ENCODE measurements at regions not wholly inside any gene's neighbourhood (a gene's known extent, or its start where the extent isn't known, plus 50 kb on each side); places are given as distances from the start of the nearest gene placed in this dataset.
A peak's percentile ranks its signal among the peaks of the same experiment; 100 is the strongest.

DNA sequence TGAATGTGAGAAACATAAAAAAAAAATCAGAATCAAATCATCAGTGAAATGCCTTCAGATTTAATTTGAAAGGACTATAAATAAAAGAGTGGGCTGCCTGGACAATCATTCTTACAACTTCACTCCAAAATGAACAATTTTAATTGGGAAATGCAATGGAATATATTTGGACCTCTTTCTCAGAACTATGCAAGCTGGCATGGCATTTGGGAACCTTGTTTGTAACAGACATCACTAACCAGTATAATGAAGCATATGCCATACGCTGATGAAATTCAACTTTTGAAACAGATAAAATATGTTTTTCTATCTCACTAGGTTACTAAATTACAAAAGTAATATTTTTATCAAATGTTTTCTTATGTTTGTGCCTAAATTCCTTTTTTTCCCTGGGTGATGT, 64.2 kb upstream of the FAM216B start:
- TF ChIP-seq NFIC (IDR thresholded peaks at IDR 0.05), result no peak
- no peak for TF ChIP-seq CEBPB (IDR thresholded peaks at IDR 0.05)
- TF ChIP-seq, protein P1, sequence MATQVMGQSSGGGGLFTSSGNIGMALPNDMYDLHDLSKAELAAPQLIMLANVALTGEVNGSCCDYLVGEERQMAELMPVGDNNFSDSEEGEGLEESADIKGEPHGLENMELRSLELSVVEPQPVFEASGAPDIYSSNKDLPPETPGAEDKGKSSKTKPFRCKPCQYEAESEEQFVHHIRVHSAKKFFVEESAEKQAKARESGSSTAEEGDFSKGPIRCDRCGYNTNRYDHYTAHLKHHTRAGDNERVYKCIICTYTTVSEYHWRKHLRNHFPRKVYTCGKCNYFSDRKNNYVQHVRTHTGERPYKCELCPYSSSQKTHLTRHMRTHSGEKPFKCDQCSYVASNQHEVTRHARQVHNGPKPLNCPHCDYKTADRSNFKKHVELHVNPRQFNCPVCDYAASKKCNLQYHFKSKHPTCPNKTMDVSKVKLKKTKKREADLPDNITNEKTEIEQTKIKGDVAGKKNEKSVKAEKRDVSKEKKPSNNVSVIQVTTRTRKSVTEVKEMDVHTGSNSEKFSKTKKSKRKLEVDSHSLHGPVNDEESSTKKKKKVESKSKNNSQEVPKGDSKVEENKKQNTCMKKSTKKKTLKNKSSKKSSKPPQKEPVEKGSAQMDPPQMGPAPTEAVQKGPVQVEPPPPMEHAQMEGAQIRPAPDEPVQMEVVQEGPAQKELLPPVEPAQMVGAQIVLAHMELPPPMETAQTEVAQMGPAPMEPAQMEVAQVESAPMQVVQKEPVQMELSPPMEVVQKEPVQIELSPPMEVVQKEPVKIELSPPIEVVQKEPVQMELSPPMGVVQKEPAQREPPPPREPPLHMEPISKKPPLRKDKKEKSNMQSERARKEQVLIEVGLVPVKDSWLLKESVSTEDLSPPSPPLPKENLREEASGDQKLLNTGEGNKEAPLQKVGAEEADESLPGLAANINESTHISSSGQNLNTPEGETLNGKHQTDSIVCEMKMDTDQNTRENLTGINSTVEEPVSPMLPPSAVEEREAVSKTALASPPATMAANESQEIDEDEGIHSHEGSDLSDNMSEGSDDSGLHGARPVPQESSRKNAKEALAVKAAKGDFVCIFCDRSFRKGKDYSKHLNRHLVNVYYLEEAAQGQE (IDR thresholded peaks at IDR 0.05; ENCODE audit: low read depth), result no peak
- TF ChIP-seq FOXM1 (IDR thresholded peaks at IDR 0.05; ENCODE audit: borderline replicate concordance, low read depth), result no peak
- TF ChIP-seq, protein P2, sequence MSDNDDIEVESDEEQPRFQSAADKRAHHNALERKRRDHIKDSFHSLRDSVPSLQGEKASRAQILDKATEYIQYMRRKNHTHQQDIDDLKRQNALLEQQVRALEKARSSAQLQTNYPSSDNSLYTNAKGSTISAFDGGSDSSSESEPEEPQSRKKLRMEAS (IDR thresholded peaks at IDR 0.05), result no peak
- TF ChIP-seq, protein P3, sequence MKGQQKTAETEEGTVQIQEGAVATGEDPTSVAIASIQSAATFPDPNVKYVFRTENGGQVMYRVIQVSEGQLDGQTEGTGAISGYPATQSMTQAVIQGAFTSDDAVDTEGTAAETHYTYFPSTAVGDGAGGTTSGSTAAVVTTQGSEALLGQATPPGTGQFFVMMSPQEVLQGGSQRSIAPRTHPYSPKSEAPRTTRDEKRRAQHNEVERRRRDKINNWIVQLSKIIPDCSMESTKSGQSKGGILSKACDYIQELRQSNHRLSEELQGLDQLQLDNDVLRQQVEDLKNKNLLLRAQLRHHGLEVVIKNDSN (IDR thresholded peaks at IDR 0.05), result no peak
- no peak for TF ChIP-seq TAF1 (IDR thresholded peaks at IDR 0.05; ENCODE audit: low read depth)
- no peak for TF ChIP-seq CREB1 (IDR thresholded peaks at IDR 0.05; ENCODE audit: low read depth)
- no peak for TF ChIP-seq TEAD4 (IDR thresholded peaks at IDR 0.05)
- no peak for TF ChIP-seq YY1 (IDR thresholded peaks at IDR 0.05; ENCODE audit: low read depth)
- no peak for TF ChIP-seq RAD21 (IDR thresholded peaks at IDR 0.05; ENCODE audit: low read depth)
- TF ChIP-seq TCF12 (IDR thresholded peaks at IDR 0.05; ENCODE audit: low read depth), result no peak
- TF ChIP-seq EGR1 (IDR thresholded peaks at IDR 0.05), result no peak
- TF ChIP-seq EP300 (IDR thresholded peaks at IDR 0.05; ENCODE audit: borderline replicate concordance), result no peak
- TF ChIP-seq ZBTB7A (IDR thresholded peaks at IDR 0.05; ENCODE audit: low read depth), result no peak

DNA sequence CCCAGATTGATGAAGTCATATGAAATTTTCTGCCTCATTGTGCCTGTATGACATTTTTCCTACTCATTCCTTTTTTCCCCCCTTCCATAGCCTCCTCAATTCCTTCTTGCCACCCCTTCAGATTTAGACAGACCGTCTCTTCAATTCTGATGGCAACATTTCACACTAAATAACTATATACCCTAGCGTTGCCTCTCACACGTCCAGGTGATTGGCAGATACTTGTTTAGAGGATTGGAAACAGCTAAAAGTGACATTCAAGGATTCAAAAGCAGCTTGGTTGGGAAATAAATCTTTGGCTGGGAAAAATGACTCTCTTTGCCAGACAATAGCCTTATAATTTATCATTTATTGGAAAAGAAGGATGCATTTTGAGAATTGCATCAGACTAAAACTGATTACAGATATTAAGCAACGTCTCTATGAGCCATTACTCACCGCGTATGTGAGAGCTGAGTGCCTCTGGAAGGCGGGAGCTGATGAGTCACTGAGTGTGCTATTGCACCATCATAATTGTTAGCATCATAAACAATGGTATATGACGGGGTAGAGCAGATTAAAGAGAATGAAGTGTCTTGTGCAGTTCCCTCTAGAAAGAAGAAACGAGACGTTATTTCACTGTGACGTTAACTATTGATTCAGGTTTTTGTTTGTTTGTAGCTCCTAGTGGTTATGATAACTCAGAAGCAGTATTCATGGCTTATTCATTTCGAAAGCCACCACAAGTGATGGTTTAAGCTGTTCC, 61.1 kb upstream of the FAM216B start:
- no peak for TF ChIP-seq TEAD4 (IDR thresholded peaks at IDR 0.05)
- TF ChIP-seq NFIC (IDR thresholded peaks at IDR 0.05), result no peak
- TF ChIP-seq TCF12 (IDR thresholded peaks at IDR 0.05; ENCODE audit: low read depth), result no peak
- peak; percentile 86 for TF ChIP-seq CEBPB (IDR thresholded peaks at IDR 0.05)

DNA sequence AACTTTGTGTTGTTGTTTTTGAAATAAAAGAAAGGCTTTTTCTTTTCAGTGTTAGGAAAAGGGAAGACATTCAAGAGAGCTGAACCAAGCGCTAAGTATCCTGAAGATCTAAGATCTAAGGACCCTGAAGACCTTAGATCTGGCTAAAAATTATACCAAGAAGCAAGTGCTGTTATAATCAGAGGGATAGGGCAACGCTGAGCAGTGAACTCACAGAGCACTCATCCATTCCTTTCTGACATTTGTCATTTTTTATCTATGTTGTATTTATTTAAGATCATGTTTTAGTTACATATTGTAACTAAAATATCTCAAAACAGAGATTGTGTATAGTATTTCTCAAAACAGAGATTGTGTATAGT, 60.5 kb upstream of the FAM216B start:
- TF ChIP-seq, protein P2 (IDR thresholded peaks at IDR 0.05), result no peak
- TF ChIP-seq, protein P3 (IDR thresholded peaks at IDR 0.05), result no peak
- TF ChIP-seq FOXM1 (IDR thresholded peaks at IDR 0.05; ENCODE audit: borderline replicate concordance, low read depth) (no peak), EGR1 (IDR thresholded peaks at IDR 0.05) (no peak), YY1 (IDR thresholded peaks at IDR 0.05; ENCODE audit: low read depth) (no peak), NFIC (IDR thresholded peaks at IDR 0.05) (no peak), CEBPB (IDR thresholded peaks at IDR 0.05) (no peak), TCF12 (IDR thresholded peaks at IDR 0.05; ENCODE audit: low read depth) (no peak)

DNA sequence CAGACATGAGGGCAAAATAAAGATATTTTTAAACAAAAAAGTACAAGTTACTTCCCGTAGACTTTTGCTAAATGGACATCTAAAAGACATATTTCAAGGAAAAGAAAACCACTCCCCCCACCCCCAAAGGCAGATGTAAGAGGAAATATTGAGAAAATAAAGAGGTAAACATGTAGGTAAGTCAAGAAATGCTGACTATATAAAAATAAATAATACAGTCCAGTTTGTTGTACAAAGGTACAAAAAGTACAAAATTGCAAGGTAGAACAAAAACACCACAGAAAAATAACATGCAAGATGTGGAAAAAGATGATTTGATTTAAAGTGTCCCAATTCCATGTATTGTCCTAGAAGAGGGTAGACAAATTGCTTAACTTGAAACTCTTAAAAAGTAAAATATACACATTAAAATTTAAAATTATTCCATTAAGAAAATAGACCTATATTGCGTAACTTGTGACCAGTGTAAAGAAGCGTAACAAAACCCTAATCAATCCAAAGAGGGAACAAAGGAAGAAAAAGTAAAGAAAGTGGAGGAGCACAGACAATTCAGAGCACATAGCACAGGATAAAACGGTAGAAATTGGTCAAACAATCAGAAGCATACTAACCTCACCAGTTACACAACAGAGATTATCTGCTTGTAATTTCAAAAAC, 58.4 kb upstream of the FAM216B start:
- no peak for TF ChIP-seq CEBPB (IDR thresholded peaks at IDR 0.05)
- TF ChIP-seq RAD21 (IDR thresholded peaks at IDR 0.05; ENCODE audit: low read depth), result no peak
- TF ChIP-seq, protein P2 (IDR thresholded peaks at IDR 0.05), result no peak
- no peak for TF ChIP-seq FOXM1 (IDR thresholded peaks at IDR 0.05; ENCODE audit: borderline replicate concordance, low read depth)
- no peak for TF ChIP-seq TCF12 (IDR thresholded peaks at IDR 0.05; ENCODE audit: low read depth)
- no peak for TF ChIP-seq TEAD4 (IDR thresholded peaks at IDR 0.05)
- TF ChIP-seq, protein P3 (IDR thresholded peaks at IDR 0.05), result no peak
- no peak for TF ChIP-seq EGR1 (IDR thresholded peaks at IDR 0.05)
- no peak for TF ChIP-seq TAF1 (IDR thresholded peaks at IDR 0.05; ENCODE audit: low read depth)
- no peak for TF ChIP-seq CREB1 (IDR thresholded peaks at IDR 0.05; ENCODE audit: low read depth)
- no peak for TF ChIP-seq YY1 (IDR thresholded peaks at IDR 0.05; ENCODE audit: low read depth)
- no peak for TF ChIP-seq EP300 (IDR thresholded peaks at IDR 0.05; ENCODE audit: borderline replicate concordance)
- TF ChIP-seq NFIC (IDR thresholded peaks at IDR 0.05), result no peak
- no peak for TF ChIP-seq ZBTB7A (IDR thresholded peaks at IDR 0.05; ENCODE audit: low read depth)
- TF ChIP-seq, protein P1 (IDR thresholded peaks at IDR 0.05; ENCODE audit: low read depth), result no peak

All from Ishikawa (cell line).